HCT116 (cell line): ENCODE measurements at regions not wholly inside any gene's neighbourhood (a gene's known extent, or its start where the extent isn't known, plus 50 kb on each side); places are given as distances from the start of the nearest gene placed in this dataset.

Source experiments
- ATAC-seq: fragments of 200-7000 bp; cut with Tn5 transposase; 2 replicates; pipeline ENCODE4 v1.9.1; 2020; ENCODE audit warnings: mild to moderate bottlenecking, moderate library complexity
- BruUV-seq: library from RNA; stranded (reverse); fragments of 400-500 nt; replicated peaks from 2 replicates; lab custom pipeline; 2021; lab: Mats Ljungman, UMichigan
- CTCF ChIA-PET: fragments of 300-600 bp; sonication (Branson Sonifier 250); formaldehyde crosslinking; loops from one replicate; lab custom pipeline; 2021; ENCODE audit warnings: antibody characterized with exemption; lab: Charles Lee
- POLR2A ChIA-PET: fragments of 300-600, 350-600 bp; sonication (Branson Sonifier 250); formaldehyde crosslinking; loops from one replicate; lab custom pipeline; 2021; ENCODE audit warnings: antibody characterized with exemption; lab: Charles Lee
- RAD21 ChIA-PET, 2 experiments: fragments of 300-600 bp; sonication (Branson Sonifier 250); formaldehyde crosslinking; loops; one replicate each; lab custom pipeline; 2023; ENCODE audit warnings: low total read pairs in 2 of 2; ENCODE audit not compliant: uncharacterized antibody in 2 of 2, unreplicated experiment in 2 of 2, low non-redundant PET in 1 of 2; lab: Charles Lee
- DNase-seq: peaks from one replicate; pipeline ENCODE4 v3.0.0-alpha.2; 2010; ENCODE audit warnings: low read depth, low spot score
- H2AFZ ChIP-seq: fragments of 200-600 bp; shearing (Covaris generic), sonication (generic); 2 replicates; pipeline ENCODE4 v1.6.1; 2017; ENCODE audit warnings: low read depth, mixed run types, mixed read lengths, antibody characterized with exemption, low read length; ENCODE audit not compliant: poor library complexity, severe bottlenecking
- H3K27ac ChIP-seq: 2 replicates; pipeline ENCODE4 v1.5.1; 2012; ENCODE audit warnings: low read depth, low read length
- H3K27me3 ChIP-seq: fragments of 200-600 bp; sonication (generic); 2 replicates; pipeline ENCODE4 v1.6.1; 2016; ENCODE audit warnings: mixed run types, low read length, mixed read lengths; ENCODE audit not compliant: insufficient read depth
- H3K36me3 ChIP-seq, 2 experiments: fragments of 200-500 bp in 1 of 2; fragments of 200-600 bp in 1 of 2; sonication (Bioruptor generic) in 1 of 2; sonication (generic) in 1 of 2; 2 replicates each; pipeline versions ENCODE4 v1.5.1 to v1.6.1; 2014 to 2016; ENCODE audit warnings: low read length in 2 of 2, inconsistent platforms in 1 of 2, mixed read lengths in 1 of 2, mixed run types in 1 of 2; ENCODE audit not compliant: insufficient read depth in 2 of 2, control insufficient read depth in 1 of 2
- H3K4me1 ChIP-seq, 2 experiments: fragments of 200-600 bp in 1 of 2; sonication (generic) in 1 of 2; 2 replicates each; pipeline versions ENCODE4 v1.5.1 to v1.6.1; 2012 to 2017; ENCODE audit warnings: low read length in 2 of 2, inconsistent platforms in 1 of 2, mild to moderate bottlenecking in 1 of 2, mixed read lengths in 1 of 2, mixed run types in 1 of 2, moderate library complexity in 1 of 2; ENCODE audit not compliant: insufficient read depth in 2 of 2, control insufficient read depth in 1 of 2
- H3K4me2 ChIP-seq: fragments of 200-600 bp; sonication (generic); 2 replicates; pipeline ENCODE4 v1.6.1; 2017; ENCODE audit warnings: mixed run types, low read length, mixed read lengths
- H3K4me3 ChIP-seq, 2 experiments: fragments of 200-600 bp in 1 of 2; sonication (generic) in 1 of 2; replicated peaks in 1 of 2; 2 replicates each; pipeline ENCODE4 v1.5.1; 2011 to 2016; ENCODE audit warnings: low read length in 2 of 2, control low read depth in 1 of 2, low read depth in 1 of 2, mild to moderate bottlenecking in 1 of 2, mixed read lengths in 1 of 2, mixed run types in 1 of 2
- H3K79me2 ChIP-seq: fragments of 200-600 bp; sonication (generic); 2 replicates; pipeline ENCODE4 v1.6.1; 2017; ENCODE audit warnings: mild to moderate bottlenecking, mixed run types, low read length, moderate library complexity, mixed read lengths; ENCODE audit not compliant: insufficient read depth
- H3K9ac ChIP-seq: fragments of 200-600 bp; sonication (generic); 2 replicates; pipeline ENCODE4 v1.6.1; 2016; ENCODE audit warnings: low read length, mixed read lengths
- H3K9me2 ChIP-seq: fragments of 200-600 bp; sonication (generic), shearing (Covaris generic); 2 replicates; pipeline ENCODE4 v1.6.1; 2017; ENCODE audit warnings: mixed run types, mild to moderate bottlenecking, moderate library complexity; ENCODE audit not compliant: insufficient read depth
- H3K9me3 ChIP-seq, 2 experiments: fragments of 200-500 bp in 1 of 2; fragments of 200-600 bp in 1 of 2; sonication (Bioruptor generic) in 1 of 2; sonication (generic) in 1 of 2; 2 replicates each; pipeline ENCODE4 v1.6.1; 2014 to 2017; ENCODE audit warnings: low read length in 2 of 2, mixed read lengths in 2 of 2, inconsistent platforms in 1 of 2, low read depth in 1 of 2, mild to moderate bottlenecking in 1 of 2, mixed run types in 1 of 2, moderate library complexity in 1 of 2; ENCODE audit not compliant: control insufficient read depth in 1 of 2, insufficient read depth in 1 of 2
- H4K20me1 ChIP-seq: fragments of 200-600 bp; sonication (generic), shearing (Covaris generic); 2 replicates; pipeline ENCODE4 v1.6.1; 2017; ENCODE audit warnings: mixed run types, mild to moderate bottlenecking, moderate library complexity; ENCODE audit not compliant: insufficient read depth
- CTCF ChIP-seq, 3 experiments: fragments of 200-600 bp in 1 of 3; sonication (generic) in 1 of 3; IDR thresholded peaks in 2 of 3; conservative IDR thresholded peaks in 1 of 3; 2 replicates each; pipeline ENCODE4 v1.5.1; 2012 to 2017; ENCODE audit warnings: low read depth in 2 of 3, low read length in 2 of 3, antibody characterized with exemption in 1 of 3, borderline replicate concordance in 1 of 3, control low read depth in 1 of 3, mild to moderate bottlenecking in 1 of 3, mixed read lengths in 1 of 3, mixed run types in 1 of 3, moderate library complexity in 1 of 3; ENCODE audit not compliant: insufficient read depth in 1 of 3
- EGR1 ChIP-seq: IDR thresholded peaks from 2 replicates; pipeline ENCODE4 v1.6.1; 2012; ENCODE audit warnings: low read depth
- EZH2phosphoT487 ChIP-seq: fragments of 200-600 bp; IDR thresholded peaks from 2 replicates; pipeline ENCODE4 v1.6.1; 2018; ENCODE audit warnings: antibody characterized with exemption, borderline replicate concordance
- FOSL1 ChIP-seq: IDR thresholded peaks from 2 replicates; pipeline ENCODE4 v1.6.1; 2012; ENCODE audit warnings: low read depth
- JUND ChIP-seq: IDR thresholded peaks from 2 replicates; pipeline ENCODE4 v1.6.1; 2012
- RAD21 ChIP-seq: IDR thresholded peaks from 2 replicates; pipeline ENCODE4 v1.6.1; 2012; ENCODE audit warnings: low read depth, mild to moderate bottlenecking
- SRF ChIP-seq: IDR thresholded peaks from 2 replicates; pipeline ENCODE4 v1.6.1; 2012; ENCODE audit warnings: low read depth
- YY1 ChIP-seq: IDR thresholded peaks from 2 replicates; pipeline ENCODE4 v1.6.1; 2011; ENCODE audit warnings: low read length, low read depth, moderate library complexity, mild to moderate bottlenecking; ENCODE audit not compliant: insufficient replicate concordance; ENCODE audit errors: extremely low read depth
- ZBTB33 ChIP-seq: IDR thresholded peaks from 2 replicates; pipeline ENCODE4 v1.6.1; 2011; ENCODE audit warnings: mild to moderate bottlenecking, low read length, moderate library complexity; ENCODE audit not compliant: insufficient replicate concordance; ENCODE audit errors: extremely low read depth
- ZFX ChIP-seq: fragments of 450-650 bp; IDR thresholded peaks from 2 replicates; pipeline ENCODE4 v1.6.1; 2017
- ZNF274 ChIP-seq: fragments of 200-500 bp; sonication (Bioruptor generic); IDR thresholded peaks from 2 replicates; pipeline ENCODE4 v1.6.1; 2014; ENCODE audit warnings: mild to moderate bottlenecking, low read depth, low read length, inconsistent platforms
- intact Hi-C: fragments of 100-400 bp; cut with micrococcal nuclease; formaldehyde crosslinking; loops from 2 replicates; pipeline ENCODE4 v1.10.0; 2022

- POLR2A ChIA-PET: no interaction called here
- CTCF ChIA-PET: no interaction called here
Observed at GRCh38 chr10:60564475-60564874, 174.8 kb upstream of the ANK3 start.

More at GRCh38 chr10:60564475-60564874, 174.8 kb upstream of the ANK3 start:
- Histone ChIP-seq H3K4me3 (no peak overlapping the region), H3K9me3 (no peaks in the 10 kb centered on the region), H3K36me3 (no peaks in the 10 kb centered on the region), H3K9me2 (no peaks in the 10 kb centered on the region), H2AFZ (no peak overlapping the region), H3K79me2 (no peaks in the 10 kb centered on the region), H3K4me1 (no peaks in the 10 kb centered on the region), H3K27me3 (no peaks in the 10 kb centered on the region), H3K27ac (no peak overlapping the region), H4K20me1 (no peaks in the 10 kb centered on the region), H3K9ac (no peak overlapping the region), H3K4me2 (no peak overlapping the region)
- no peak for ATAC-seq
- intact Hi-C loops: no loop called here
- no TSS peak for BruUV-seq
- RAD21 ChIA-PET: no interaction called here
- no peak for DNase-seq
- TF ChIP-seq YY1: no peak
- TF ChIP-seq SRF: no peak
- TF ChIP-seq EGR1: no peak
- TF ChIP-seq ZNF274: no peak
- TF ChIP-seq RAD21: no peak
- no peak for TF ChIP-seq CTCF (IDR thresholded peaks at IDR 0.05 in 2 of 3, conservative IDR thresholded peaks at IDR 0.05 in 1 of 3; ENCODE audit: borderline replicate concordance in 1 of 3, insufficient read depth in 1 of 3, low read depth in 2 of 3, low read length in 2 of 3)
- TF ChIP-seq ZFX: no peak
- no peak for TF ChIP-seq FOSL1
- TF ChIP-seq EZH2phosphoT487: no peak
- no peak for TF ChIP-seq JUND
- no peak for TF ChIP-seq ZBTB33
